Activated CD8-positive, alpha-beta memory T cell treated with anti-CD3 and anti-CD28 coated beads for 4 hours (primary cell): ENCODE measurements at regions not wholly inside any gene's neighbourhood (a gene's known extent, or its start where the extent isn't known, plus 50 kb on each side); places are given as distances from the start of the nearest gene placed in this dataset.
"Not testable (repeated sequence)": the region's sequence is repeated elsewhere in the genome, so short reads cannot be mapped to it uniquely, and the experiment has no call there.

ENCODE experiments used
- DNase-seq, 2 donors: peaks; one replicate each; pipeline ENCODE4 v3.0.0-alpha.2; 2020; ENCODE audit warnings: low read depth in 2 of 2

- no peak for DNase-seq
Measured at GRCh38 chr22:22058633-22059290, 76.2 kb upstream of the TOP3B start.

GRCh38 chr22:22057617-22058378 lies 75.2 kb upstream of the TOP3B start:
- DNase-seq, result no peak

GRCh38 chr22:22056809-22057594 lies 74.4 kb upstream of the TOP3B start:
- DNase-seq, result not testable (repeated sequence)

- not testable (repeated sequence) for DNase-seq
Measured at GRCh38 chr22:22052548-22053139, 70.1 kb upstream of the TOP3B start.

GRCh38 chr22:22051032-22051431 lies 68.4 kb upstream of the TOP3B start:
- not testable (repeated sequence) for DNase-seq

- no peak for DNase-seq
Measured at GRCh38 chr22:22050141-22050775, 67.7 kb upstream of the TOP3B start.

GRCh38 chr22:22049684-22050083 lies 67.1 kb upstream of the TOP3B start:
- DNase-seq, result no peak

GRCh38 chr22:22048981-22049531 lies 66.5 kb upstream of the TOP3B start:
- DNase-seq, result no peak

- no peak for DNase-seq
Measured at GRCh38 chr22:22048318-22048942, 65.8 kb upstream of the TOP3B start.

GRCh38 chr22:22047776-22048175 lies 65.2 kb upstream of the TOP3B start:
- no peak for DNase-seq

- DNase-seq, result no peak
Measured at GRCh38 chr22:22047266-22047665, 64.7 kb upstream of the TOP3B start.

- no peak for DNase-seq
Measured at GRCh38 chr22:22046370-22046769, 63.8 kb upstream of the TOP3B start.

GRCh38 chr22:22045571-22046335 lies 63.2 kb upstream of the TOP3B start:
- DNase-seq, result no peak

- DNase-seq, result no peak
Measured at GRCh38 chr22:22044153-22044552, 61.6 kb upstream of the TOP3B start.

- no peak for DNase-seq
Measured at GRCh38 chr22:22043296-22044078, 60.9 kb upstream of the TOP3B start.

- no peak for DNase-seq
Measured at GRCh38 chr22:22042599-22043295, 60.2 kb upstream of the TOP3B start.

GRCh38 chr22:22042009-22042408 lies 59.4 kb upstream of the TOP3B start:
- no peak for DNase-seq

GRCh38 chr22:22040908-22041307 lies 58.3 kb upstream of the TOP3B start:
- DNase-seq, result no peak

GRCh38 chr22:22040472-22040871 lies 57.9 kb upstream of the TOP3B start:
- no peak for DNase-seq
